GM12874 (cell line): ENCODE measurements at regions not wholly inside any gene's neighbourhood (a gene's known extent, or its start where the extent isn't known, plus 50 kb on each side); places are given as distances from the start of the nearest gene placed in this dataset.
A peak's percentile ranks its signal among the peaks of the same experiment; 100 is the strongest.

Source experiments
- TF ChIP-seq, protein P1 (sequence below): IDR thresholded peaks from 2 replicates; pipeline ENCODE4 v1.5.1; 2011; ENCODE audit warnings: low read depth, mild to moderate bottlenecking, control low read depth, low read length, moderate library complexity; ENCODE audit not compliant: insufficient read depth

DNA sequence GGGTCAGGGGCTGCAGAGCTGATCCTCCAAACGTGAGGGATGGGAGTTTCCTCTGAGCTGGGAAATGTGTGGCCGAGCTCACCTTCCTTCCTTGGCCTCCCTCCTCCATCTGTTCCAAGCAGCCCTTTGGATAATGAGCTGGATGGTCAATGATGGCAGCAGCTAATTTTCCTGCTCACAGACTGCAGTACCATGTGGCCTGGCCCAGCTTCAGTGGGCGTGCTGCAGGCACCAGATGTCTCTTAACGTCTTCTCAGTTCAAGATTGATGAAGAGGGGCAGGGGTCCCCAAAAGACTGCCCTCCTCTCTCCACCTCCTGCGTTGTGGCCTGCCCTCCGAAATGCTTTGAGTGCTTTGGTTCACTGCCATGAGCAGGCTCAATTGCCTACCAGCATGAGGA lies 86.0 kb downstream of the UBIAD1 start:
- TF ChIP-seq, protein P1, sequence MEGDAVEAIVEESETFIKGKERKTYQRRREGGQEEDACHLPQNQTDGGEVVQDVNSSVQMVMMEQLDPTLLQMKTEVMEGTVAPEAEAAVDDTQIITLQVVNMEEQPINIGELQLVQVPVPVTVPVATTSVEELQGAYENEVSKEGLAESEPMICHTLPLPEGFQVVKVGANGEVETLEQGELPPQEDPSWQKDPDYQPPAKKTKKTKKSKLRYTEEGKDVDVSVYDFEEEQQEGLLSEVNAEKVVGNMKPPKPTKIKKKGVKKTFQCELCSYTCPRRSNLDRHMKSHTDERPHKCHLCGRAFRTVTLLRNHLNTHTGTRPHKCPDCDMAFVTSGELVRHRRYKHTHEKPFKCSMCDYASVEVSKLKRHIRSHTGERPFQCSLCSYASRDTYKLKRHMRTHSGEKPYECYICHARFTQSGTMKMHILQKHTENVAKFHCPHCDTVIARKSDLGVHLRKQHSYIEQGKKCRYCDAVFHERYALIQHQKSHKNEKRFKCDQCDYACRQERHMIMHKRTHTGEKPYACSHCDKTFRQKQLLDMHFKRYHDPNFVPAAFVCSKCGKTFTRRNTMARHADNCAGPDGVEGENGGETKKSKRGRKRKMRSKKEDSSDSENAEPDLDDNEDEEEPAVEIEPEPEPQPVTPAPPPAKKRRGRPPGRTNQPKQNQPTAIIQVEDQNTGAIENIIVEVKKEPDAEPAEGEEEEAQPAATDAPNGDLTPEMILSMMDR, result no peak

DNA sequence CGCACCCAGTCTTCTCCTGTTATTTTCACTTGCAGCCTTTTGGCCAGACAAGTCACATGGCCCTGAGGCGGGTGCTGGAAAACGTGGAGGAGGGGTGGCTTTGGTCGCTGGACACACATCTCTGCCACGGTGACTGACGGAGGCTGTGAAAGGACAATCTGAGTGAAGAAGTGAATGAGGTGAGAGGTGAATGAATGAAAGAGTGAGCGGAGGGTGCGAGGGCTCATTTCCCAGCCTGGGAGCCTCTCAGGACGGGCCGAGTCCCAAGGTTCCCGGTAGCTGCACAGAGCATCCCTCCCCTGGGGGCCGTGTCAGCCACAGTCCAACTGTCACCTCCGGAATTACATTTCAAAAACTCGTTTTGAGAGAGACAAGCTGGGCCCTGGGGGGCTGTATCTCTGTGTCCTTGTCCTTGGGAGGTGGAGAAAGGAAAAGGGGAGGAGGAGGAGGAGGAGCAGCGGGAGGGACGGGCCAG lies 89.6 kb downstream of the UBIAD1 start:
- TF ChIP-seq, protein P1, result no peak

DNA sequence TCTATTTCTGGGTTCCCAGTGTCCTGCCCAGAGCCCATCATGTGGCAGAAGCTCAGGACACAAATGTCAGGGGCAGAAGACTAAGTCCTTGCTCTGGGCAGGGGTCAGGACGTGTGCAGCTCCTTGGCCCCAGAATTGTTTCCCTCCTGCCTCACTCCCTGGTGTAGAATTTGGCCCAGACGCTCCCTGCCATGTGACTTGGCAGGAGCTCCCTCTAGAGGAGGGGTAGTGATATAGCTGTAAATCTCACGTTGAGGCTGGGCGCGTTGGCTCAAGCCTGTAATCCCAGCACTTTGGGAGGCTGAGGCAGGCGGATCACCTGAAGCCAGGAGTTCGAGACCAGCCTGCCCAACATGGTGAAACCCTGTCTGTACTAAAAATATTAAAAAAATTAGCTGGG lies 91.2 kb downstream of the UBIAD1 start:
- TF ChIP-seq, protein P1, result peak; percentile 36; the same call in 1 of the 2 replicates

DNA sequence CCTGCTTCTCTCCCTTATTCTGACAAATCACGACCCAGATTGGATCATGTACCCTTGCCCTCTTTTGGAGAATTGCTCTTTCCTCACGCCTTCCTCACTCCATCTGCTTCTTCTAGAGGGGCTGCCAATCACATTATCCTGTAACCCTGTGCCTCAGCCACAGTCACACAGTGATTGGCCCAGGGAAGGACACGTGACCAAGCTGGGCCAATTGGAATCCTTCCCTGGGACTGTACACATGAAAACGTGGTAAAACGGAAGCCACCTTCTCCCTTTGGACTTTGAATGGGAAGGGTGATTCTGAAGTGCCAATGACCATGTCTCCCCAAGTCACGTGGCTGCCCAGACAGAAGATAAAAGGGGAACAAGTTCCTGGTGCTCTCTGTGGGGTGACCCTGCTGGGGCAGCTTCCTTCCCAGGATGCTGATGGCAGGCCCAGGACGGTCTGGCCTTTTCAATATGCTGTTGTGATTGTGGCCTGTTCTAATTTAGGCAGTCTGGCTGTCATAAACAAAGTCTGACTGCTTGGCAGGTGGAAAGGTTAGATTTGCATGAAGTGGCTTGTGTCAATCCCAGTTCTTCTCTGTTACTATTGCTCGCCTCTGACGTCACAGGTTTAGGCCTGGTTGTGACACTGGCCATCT lies 92.9 kb downstream of the UBIAD1 start:
- TF ChIP-seq, protein P1, result no peak

DNA sequence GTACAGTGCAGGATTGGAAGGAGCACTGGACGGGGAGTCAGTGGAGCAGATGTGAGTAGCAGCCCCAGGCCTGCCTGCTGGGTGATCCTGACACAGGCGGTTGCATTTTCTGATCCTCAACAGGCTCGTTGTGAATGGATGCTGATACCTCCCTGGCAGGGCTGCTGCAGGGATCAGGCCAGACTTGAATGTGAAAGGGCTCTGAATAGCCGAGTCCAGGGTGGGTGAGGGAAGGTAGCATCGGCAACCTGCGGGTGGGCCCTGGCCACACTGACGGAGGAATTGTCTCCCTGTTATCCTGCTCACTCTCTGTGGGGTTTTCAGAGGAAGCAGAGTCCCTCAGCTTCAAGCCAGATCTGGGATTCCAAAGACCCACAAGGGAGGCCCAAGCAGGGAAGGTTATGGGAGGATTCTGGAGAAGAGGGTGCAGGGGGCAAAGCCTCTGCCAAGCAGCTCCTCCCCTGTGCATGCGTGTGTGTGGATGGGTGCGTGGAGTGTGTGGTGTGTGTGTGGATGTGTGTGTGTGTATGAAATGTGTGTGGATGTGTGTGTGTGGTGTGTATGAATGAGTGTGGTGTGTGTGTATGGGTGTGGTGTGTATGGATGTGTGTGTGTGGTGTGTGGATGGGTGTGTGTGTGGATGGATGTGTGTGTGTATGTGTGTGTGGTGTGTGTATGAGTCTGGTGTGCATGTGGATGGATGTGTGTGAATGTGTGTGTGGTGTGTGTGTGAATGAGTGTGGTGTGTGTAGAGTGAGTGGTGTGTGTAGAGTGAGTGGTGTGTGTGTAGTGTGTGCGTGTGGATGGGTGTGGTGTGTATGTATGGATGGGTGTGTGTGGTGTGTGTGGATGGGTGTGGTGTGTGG lies 100.3 kb downstream of the UBIAD1 start:
- TF ChIP-seq, protein P1, result no peak

DNA sequence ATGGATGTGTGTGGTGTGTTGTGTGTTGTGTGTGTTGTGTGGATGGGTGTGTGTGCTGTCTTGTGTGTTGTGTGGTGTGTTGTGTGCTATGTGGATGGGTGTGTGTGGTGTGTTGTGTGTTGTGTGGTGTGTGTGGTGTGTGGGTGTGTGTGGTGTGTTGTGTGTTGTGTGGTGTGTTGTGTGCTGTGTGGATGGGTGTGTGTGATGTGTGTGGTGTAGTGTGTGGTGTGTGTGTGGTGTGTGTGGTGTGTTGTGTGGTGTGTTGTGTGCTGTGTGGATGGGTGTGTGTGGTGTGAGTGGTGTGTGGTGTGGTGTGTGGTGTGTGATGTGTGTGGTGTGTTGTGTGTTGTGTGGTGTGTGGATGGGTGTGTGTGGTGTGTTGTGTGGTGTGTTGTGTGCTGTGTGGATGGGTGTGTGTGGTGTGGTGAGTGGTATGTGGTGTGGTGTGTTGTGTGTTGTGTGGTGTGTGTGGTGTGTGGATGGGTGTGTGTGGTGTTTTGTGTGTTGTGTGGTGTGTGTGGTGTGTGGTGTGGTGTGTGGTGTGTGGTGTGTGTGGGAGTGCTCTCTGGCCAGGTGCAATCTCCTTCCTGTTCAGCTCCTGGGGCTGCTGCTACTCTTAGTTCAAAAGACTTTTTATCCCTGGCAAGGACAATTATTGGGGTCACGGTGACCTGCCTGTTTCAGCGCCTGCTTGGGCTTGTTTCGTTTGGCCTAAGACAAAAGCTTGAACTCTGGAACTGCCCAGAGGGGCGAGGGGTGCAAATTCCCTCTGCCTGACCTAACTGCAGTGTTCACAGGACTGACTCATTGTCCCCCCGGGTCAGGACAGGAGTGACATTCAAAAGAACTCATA lies 101.1 kb downstream of the UBIAD1 start:
- TF ChIP-seq, protein P1, result no peak

DNA sequence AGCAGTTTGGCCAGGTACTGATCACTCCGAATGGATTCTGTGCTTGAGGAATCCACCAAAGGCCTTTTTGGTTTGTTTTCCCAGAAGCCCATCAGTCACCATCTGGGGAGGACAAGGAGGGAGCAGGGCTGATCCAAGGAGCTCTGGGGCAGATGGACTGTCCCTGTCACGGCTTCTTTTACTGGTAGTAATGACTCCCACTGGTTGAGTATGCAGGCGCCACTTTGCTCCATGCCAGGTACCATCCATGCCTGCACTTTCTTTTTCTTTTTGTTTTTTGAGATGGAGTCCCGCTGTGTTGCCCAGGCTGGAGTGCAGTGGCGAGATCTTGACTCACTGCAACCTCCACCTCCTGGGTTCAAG lies 101.7 kb downstream of the UBIAD1 start:
- TF ChIP-seq, protein P1, result no peak
